ENCODE measurements at regions not wholly inside any gene's neighbourhood (a gene's known extent, or its start where the extent isn't known, plus 50 kb on each side); places are given as distances from the start of the nearest gene placed in this dataset.

- no peak for DNase-seq
Measured at GRCh38 chr10:78164702-78165101, 131.0 kb downstream of the RPS24 start.

GRCh38 chr10:78165172-78165571 is 131.5 kb downstream of the RPS24 start:
- DNase-seq = no peak

- no peak for DNase-seq
Measured at GRCh38 chr10:78165617-78166016, 132.0 kb downstream of the RPS24 start.

GRCh38 chr10:78166261-78166660 is 132.6 kb downstream of the RPS24 start:
- DNase-seq = no peak

GRCh38 chr10:78169214-78169613 is 135.6 kb downstream of the RPS24 start:
- no peak for DNase-seq

GRCh38 chr10:78170026-78170475 is 136.4 kb downstream of the RPS24 start:
- no peak for DNase-seq

- DNase-seq = no peak
Measured at GRCh38 chr10:78171633-78172400, 138.2 kb downstream of the RPS24 start.

- DNase-seq = no peak
Measured at GRCh38 chr10:78173360-78174015, 139.8 kb downstream of the RPS24 start.

- no peak for DNase-seq
Measured at GRCh38 chr10:78175444-78176015, 141.9 kb downstream of the RPS24 start.

- no peak for DNase-seq
Measured at GRCh38 chr10:78176320-78177317, 143.0 kb downstream of the RPS24 start.

GRCh38 chr10:78177491-78178185 is 144.0 kb downstream of the RPS24 start:
- no peak for DNase-seq

GRCh38 chr10:78178397-78178796 is 144.7 kb downstream of the RPS24 start:
- no peak for DNase-seq

- peak; percentile 60 for DNase-seq
Measured at GRCh38 chr10:78178940-78179339, 145.3 kb downstream of the RPS24 start.

- no peak for DNase-seq
Measured at GRCh38 chr10:78179886-78180705, 146.4 kb downstream of the RPS24 start.

GRCh38 chr10:78181381-78182055 is 147.9 kb downstream of the RPS24 start:
- DNase-seq = no peak

- no peak for DNase-seq
Measured at GRCh38 chr10:78182841-78183240, 149.2 kb downstream of the RPS24 start.

GRCh38 chr10:78184851-78185692 is 151.4 kb downstream of the RPS24 start:
- no peak for DNase-seq

GRCh38 chr10:78185693-78186055 is 152.0 kb downstream of the RPS24 start:
- DNase-seq = no peak

GRCh38 chr10:78186572-78186971 is 152.9 kb downstream of the RPS24 start:
- no peak for DNase-seq

- DNase-seq = no peak
Measured at GRCh38 chr10:78187371-78187770, 153.7 kb downstream of the RPS24 start.

Data from left hindlimb (tissue), 1 donor.